ENCODE measurements at regions not wholly inside any gene's neighbourhood (a gene's known extent, or its start where the extent isn't known, plus 50 kb on each side); places are given as distances from the start of the nearest gene placed in this dataset.
"Not testable (repeated sequence)": the region's sequence is repeated elsewhere in the genome, so short reads cannot be mapped to it uniquely, and the experiment has no call there.

DNA sequence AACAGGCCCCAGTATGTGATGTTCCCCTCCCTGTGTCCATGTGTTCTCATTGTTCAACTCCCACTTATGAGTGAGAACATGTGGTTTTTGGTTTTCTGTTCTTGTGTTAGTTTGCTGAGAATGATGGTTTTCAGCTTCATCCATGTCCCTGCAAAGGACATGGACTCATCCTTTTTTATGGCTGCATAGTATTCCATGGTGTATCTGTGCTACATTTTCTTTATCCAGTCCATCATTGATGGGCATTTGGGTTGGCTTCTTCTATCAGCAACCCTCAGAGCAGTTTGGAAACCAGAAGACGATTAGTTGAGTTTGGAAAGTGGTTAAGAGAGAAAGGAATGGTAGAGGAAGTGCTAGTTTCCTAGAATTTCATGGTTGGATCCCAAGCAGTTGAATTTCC lies 319.1 kb upstream of the RNF32 start:
- not testable (repeated sequence) for DNase-seq (ENCODE audit: low spot score); FAIRE-seq

DNA sequence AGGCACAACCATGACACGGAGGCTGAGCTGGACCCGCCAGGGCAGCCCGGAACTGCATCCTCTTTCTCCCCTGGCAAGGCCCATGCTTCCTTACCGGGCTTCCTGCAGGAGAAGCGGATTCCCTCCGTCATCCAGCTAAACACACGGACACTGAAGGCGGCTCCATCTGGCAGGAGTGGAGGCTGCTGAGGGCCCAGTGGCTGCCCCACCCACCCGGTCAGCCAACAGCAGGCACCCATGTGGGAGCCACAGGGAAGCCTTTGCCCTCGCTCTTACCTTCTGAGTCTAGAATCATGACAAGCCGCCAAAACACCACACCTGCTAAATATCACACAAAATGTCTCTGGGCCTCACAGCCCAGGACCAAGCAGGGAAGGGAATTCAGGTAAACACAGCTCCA lies 321.6 kb upstream of the RNF32 start:
- DNase-seq (ENCODE audit: low spot score) (no peak), FAIRE-seq (no peak)

DNA sequence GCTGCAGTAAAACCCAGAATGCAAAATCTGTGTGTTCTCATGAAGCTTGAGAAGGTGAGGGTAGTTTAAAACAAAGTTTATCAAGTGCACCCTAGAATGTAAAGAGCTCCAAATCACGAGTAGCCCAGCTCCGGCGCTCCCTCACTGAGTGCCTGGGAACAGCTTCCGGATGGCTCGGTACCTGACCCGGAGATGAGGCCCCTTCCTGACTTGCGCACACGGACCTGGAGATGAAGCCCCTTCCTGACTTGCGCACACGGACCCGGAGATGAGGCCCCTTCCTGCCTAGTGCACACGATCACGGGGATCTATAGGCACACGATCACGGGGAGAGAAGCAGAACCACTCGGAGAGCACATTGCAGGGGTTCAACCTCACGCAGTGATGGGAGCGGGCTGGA lies 322.1 kb upstream of the RNF32 start:
- DNase-seq (ENCODE audit: low spot score), result no peak
- no peak for FAIRE-seq

DNA sequence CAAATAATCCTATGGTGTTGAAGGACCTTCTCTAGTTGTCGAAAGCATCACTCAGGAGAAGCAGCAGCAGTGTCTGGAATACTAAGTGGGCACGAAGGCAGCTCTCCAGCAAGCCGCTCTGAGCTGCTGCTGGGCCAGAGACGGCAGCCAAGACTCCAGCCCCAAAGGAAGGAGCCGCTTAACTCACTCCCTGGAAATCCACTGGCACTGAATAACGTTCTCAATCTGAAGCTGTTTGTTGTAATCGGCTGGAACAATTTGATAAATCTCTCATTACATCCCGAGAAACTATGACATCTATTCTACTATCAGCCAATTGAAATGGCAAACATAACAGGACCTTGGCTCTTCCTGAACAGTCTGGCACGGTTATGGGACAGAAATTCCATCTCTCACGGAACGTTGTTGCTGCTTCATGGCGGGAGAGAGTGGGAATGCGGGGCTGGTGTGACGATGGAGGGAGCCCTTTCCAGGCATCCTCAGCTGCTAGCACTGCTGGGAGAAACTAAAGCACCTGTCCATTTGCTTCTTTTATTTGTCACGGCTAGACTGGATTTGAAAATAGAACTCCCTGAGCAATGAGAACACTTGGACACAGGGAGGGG lies 331.5 kb upstream of the RNF32 start:
- DNase-seq (ENCODE audit: low spot score) (no peak), FAIRE-seq (no peak)

DNA sequence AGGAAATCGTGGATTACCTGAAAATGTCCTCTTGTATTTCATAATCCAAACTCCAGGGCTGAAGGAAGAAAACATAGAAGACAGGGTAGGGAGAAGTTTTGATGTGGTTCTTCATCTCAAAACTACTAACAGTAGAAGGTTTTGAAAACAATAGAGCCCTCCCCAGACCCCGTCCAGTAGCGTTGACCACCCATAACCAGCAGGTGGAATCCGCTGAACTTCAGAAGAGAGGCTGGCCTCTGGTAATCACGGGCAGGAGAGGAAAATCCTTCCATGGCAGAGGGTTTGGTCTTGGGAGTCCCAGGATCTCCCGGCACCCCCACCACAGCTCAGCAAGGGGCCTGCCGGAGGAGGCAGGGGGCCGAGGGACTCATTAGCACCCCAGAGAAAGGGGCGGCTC lies 333.4 kb upstream of the RNF32 start:
- DNase-seq (ENCODE audit: low spot score) (no peak), FAIRE-seq (no peak)

DNA sequence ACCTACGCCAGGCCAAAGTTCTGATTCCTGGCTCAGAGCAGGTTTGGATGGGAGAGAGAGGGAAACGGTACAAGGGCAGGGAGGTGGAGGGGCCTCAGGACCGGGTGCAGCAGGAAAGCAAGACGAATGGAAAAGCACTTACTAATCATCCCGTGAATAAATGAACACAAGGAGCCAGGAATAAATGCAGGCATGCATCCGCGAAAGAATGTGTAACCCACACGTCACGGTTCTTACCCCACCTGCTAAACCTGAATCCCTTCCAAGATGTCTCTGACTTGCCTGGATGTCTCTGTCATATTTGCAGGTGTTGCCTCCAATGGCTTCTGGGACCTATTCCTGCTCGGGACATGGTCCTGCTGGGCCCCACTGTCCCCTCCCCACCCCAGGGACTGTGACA lies 335.2 kb upstream of the RNF32 start:
- no peak for DNase-seq (ENCODE audit: low spot score)
- no peak for FAIRE-seq

DNA sequence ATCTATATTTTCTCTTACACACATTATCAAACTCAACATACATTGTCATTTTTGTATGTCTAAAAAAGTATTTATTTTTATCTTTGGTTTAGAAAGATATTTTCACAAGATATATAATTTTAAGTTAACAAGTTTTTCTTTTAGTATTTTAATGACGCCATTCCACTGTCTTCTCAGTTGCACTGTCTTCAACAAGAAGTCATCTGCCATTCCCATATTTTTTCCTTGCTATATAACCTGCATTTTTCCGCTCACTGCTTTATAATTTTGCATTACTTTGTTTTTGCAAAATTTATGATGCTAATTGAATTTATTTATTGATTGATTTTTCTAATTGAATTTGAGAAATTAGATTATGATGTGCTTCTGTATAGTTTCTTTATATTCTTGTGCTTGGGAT lies 357.8 kb upstream of the RNF32 start:
- no peak for FAIRE-seq
- DNase-seq (ENCODE audit: low spot score), result no peak

DNA sequence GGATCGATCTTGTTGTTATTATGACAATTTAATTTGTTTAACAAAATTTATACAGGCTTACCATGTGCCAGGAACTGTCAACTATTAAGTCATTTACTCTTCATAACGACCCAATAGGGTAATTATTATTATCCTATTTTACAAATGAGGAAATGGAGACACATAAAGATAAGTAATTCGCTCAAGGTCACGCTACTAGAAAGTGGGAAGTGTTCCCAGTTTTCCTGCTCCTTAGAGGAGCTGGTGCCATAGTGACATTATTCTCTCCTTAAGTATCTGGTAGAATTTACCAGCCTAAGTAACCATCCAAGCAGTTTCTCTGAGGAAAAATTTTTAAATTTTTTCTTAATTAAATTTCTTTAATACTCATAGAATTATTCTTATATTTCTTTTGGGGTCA lies 360.9 kb upstream of the RNF32 start:
- FAIRE-seq (no peak), DNase-seq (ENCODE audit: low spot score) (no peak)

DNA sequence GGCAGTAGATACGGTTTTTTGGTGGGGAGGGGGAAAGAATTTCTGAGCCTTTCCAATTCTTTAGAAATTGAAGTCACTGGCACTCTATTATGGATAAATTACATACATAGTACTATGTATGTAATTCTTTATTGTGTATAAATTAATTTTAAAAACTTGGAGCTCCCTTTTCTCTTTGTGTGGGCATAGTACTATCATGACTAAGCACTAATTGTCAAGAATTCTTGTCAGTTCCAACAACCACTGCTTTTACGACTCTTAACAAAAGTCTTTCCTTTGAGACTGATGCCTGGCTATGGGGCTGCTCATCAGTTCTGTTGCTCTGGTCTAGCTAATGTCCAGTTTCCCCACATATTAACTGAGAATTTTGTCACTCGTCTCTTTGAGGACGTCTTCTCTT lies 365.3 kb upstream of the RNF32 start:
- FAIRE-seq, result no peak

DNA sequence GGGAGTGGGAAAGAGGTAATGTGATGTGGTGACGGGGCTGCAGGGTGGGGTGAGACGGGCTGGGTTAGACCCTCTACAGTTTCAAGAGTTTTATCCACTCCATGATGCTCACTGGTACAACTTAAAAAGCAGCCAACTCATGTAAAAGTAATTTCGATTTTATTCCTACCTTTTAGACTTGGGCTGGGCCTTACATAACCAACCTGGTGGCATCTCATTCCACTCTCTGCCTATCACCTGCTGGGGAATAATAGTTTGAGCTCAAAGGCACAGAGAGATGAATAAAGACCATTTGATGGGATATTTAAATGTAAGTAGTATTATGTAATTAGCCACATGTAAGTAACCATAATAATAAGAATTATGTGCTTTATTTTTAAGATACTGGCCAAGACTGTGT lies 366.0 kb upstream of the RNF32 start:
- no peak for FAIRE-seq
- DNase-seq (ENCODE audit: low spot score), result no peak

More for the DNA sequence above, 365.3 kb upstream of the RNF32 start:
- no peak for DNase-seq (ENCODE audit: low spot score)

DNA sequence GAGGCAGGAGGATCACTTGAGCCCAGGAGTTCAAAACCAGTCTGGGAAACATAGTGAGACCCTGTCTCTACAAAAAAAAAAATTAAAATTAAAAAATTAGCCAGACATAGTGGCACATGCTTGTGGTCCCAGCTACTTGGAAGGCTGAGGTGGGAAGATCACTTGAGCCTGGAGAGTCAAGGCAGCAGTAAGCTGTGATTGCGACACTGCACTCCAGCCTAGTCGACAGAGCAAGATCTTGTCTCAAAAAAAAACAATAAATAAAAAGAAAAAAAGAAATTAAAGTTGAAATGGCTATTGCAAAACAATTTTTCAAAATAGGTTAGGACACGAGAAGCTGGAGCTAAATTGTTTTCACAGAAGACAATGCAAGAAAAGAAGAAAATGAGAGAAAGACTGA lies 379.0 kb upstream of the RNF32 start:
- no peak for DNase-seq (ENCODE audit: low spot score)
- no peak for FAIRE-seq

DNA sequence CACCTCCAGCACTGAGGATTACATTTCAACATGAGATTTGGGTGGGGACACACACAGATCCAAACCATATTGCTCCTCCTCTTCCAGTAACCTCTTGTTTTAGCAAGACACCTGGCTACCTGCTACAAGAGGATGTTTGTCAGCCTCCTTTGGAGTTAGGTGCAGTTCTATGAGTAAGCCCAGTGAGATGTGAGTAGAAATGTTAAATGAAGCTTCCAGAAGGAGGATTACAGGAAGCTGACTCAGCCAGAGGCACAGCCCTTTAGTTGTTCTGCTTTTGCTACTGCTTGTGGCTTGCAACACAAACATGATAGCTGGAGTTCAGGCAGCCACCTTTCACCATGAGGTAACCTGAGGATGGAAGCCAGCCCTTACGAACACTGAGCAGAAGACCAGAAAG lies 382.7 kb upstream of the RNF32 start:
- DNase-seq (ENCODE audit: low spot score) (no peak), FAIRE-seq (no peak)

DNA sequence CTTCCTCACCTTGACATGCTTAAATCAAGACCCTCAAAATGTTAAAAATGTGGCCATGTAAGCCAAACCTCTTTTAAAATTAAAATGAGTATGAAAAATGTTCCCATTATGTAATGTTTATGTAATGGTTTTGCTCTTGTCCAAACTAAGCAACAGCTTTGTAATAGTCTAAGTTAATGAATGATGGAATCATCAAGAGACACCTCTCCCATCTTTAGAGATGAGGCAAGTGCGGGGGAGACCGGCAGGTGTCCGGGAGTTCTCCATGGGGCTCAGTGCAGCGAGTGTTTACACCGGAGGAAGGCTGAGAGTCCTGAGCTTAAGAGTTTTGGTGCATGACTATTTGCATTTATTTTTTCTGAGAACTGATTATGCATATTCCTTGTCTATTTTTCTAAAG lies 384.9 kb upstream of the RNF32 start:
- DNase-seq (ENCODE audit: low spot score), result no peak
- FAIRE-seq, result no peak

DNA sequence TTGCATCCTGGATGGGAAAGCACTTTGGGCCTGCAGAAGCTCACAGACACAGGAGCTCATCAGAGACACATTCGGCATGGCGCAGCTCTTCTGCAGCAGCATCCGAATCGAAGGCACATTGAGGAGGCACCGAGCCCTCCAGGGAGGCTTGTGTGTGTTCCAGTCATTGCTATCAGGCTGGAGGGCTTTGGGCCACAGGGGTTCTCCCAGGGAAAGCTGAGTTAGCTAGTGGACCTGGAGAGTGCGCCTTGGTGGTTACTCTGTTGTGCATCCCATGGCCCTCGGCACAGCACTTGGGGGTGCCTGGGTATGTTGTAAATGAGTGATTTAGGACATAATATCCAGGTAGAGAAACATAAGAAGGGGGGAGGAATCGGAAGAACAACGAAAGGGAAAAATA lies 388.7 kb upstream of the RNF32 start:
- FAIRE-seq, result no peak

DNA sequence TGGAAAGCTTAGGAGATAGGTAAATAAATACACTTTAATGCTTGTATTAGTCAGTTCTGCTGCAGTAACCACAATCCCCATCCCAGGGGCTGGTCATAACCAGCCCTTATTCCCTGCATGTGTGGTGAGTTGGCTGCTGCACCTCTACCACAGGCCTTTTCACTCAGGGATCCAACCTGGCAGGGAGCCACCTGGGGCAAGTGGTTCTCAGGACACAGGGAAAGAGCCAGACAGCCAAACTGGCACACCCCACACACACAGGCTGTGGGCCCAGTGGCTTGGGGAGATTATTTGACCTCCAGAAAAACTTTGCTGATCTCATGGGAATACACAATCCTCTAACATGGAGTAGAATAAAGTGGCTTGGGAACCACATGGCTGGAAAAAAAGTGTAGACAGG lies 400.0 kb upstream of the RNF32 start:
- no peak for FAIRE-seq
- DNase-seq (ENCODE audit: low spot score), result no peak

More for the DNA sequence above, 388.7 kb upstream of the RNF32 start:
- DNase-seq (ENCODE audit: low spot score), result no peak

DNA sequence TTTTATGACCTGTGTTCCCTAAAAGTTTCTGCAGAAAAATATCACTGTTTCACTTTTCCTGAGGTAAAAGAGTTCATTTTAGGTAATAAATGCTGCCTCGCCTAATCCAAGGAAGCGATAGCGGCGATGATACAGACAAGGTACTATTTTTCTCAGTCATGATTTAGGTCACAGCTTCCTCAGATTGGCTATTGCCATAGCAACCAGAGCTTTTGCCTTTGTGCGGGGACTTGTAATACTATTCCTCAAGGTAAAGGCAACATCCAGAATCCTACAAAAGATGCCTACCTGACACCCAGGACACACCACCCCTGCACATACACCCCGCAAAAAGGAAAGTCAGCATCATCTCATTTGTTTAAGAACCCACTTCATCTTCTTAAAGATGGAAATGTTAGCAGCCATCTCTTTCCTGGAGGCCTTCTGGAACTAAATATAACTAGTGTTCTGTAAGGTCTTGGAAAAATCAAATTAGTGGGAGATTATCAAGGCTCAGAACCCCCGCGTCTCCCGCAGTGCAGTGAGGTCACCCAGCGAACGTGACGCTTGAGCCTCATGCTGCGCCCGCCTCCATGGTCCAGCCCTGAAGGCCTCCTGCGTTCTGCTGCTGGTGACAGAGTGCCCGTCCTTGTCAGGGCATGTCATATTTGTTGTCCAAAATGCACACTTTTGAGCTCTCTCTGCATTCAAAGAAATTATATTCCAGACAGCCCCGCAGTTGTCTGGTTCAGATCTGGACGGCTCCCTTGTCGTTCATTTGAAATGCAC lies 402.0 kb upstream of the RNF32 start:
- FAIRE-seq, result no peak
- no peak for DNase-seq (ENCODE audit: low spot score)

DNA sequence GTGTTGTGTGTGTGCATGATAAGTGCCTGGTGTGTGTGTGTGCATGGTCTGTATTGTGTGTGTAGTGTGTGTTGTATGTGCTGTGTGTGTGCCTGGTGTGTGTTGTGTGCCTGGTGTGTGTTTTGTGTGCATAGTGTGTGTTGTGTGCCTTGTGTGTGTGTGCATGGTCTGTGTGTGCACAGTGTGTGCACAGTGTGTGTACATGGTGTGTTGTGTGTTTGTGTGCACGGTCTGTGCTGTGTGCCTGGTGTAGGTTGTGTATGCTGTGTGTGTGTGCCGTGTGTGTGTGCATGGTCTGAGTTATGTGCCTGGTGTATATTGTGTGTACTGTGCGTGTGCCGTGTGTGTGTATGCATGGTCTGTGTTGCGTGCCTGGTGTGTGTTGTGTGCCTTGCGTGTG lies 403.0 kb upstream of the RNF32 start:
- no peak for FAIRE-seq
- no peak for DNase-seq (ENCODE audit: low spot score)

DNA sequence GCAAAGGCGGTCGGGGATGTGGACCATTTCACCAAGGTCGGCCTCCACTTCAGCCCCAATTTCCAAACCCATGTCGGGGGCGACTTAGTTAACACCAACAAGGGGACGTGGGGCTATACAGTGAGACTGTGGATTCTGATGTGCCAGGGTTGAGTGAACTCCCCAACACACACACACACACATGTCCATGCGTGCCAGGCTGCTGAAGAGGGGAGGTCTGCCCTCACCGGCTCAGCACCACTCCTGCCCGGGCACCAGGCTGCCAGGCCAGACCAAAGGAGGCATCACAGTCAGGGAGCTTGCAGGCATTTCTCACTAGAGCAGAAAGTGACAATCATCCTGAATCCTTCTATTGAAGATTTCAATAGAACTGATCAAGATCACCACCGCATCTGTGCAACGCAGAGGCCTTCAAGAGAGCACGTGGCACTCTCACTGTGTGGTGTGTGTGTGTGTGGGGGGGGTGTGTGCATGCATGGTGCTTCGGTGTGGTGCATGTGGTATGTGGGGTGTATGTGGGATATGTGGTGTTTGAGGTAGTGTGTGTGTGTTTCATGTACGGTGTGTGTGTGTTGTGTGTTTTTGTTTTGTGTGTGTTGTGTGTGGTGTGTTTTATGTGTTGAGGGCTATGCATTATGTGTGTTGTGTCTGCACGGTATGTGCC lies 403.5 kb upstream of the RNF32 start:
- DNase-seq (ENCODE audit: low spot score) (no peak), FAIRE-seq (no peak)

DNA sequence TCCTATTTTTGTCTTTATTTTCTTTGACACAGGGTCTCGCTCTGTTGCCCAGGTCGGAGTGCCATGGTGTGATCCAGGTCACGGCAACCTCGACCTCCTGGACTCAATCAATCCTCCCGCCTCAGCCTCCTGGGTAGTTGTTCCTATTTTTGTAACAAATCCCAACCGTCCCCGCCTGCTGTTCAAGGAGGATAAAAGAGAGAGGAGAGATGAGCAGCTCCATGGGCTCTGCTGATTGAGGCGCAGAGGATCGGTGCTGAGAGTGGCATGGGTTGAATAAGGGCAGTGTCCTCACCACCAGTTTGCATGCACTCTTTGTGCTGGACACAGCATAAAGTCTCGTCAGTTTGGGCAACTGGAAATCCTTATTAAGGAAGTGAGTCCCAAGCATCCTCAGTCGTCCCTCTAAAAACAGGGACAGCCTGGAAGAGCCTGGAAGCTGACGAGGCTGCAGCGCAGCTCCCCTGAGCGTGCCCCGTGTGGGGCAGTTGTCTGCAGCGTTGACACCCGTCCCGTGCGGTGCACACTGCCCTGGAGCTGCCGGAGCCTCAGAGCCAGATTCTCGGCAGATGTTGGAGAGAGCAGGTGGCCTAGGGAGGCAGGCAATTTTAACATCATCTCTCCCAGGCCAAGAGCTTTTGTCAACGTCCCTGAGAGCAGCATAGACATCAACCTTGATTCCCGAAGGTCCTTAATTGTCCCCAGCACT lies 404.2 kb upstream of the RNF32 start:
- DNase-seq (ENCODE audit: low spot score), result no peak
- FAIRE-seq, result no peak

DNA sequence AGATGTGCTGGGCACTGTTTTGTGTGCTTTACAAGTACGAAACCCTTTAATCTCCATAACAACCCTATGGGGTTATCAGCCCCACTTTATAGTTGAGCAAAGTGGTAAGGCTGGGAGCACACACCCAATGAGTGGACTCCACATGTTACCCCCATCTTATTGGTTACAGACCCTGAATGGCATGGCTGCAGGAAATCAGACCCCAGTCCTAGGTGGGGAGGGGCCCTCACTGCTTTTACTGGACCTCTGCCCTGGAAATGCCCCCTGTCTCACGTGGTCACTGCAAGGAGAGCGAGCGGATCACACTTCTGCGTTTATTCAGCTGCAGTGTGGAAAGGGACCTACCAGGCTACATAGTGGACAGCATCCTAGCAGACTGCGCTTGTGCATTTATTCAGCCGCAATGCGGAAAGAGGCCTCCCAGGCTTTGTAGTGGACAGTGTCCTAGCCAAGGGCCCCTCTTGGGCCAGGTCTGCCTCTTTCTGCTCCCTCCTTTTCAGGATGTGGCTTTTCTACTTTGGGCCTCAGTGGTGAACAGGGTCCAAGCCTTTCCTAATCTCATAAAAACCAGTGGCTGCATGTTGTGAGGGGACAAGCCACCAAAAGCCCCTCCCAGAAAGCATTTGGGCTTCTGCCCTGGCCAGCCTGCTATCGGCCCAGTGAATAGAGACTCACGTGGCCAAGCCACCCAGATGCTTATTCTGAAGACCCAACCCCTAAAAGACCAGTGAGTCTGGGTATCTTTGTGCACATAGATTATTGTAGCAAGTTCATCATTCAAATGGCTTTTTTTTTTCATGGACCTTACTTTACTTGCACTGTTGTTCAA lies 405.7 kb upstream of the RNF32 start:
- FAIRE-seq (no peak), DNase-seq (ENCODE audit: low spot score) (no peak)

DNA sequence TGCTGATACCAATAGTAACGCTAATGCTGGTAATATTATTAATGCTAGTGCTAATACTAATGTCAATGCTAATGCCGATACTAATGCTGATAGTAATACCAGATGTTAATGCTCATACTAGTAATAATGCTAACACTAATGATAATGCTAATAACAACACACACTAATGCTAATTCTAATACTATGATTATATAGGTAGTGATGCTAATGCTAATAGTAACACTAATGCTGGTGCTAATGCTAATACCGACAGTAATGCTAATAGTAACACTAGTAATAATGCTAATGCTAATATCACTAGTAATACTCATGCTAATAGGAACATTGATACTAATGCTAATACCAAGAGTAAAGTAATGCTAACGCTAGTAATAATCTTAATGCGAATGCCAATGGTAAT lies 406.4 kb upstream of the RNF32 start:
- no peak for FAIRE-seq

More for the DNA sequence above, 406.4 kb upstream of the RNF32 start:
- no peak for DNase-seq (ENCODE audit: low spot score)

Measured in RCC 7860 (cell line).